ENCODE measurements at regions not wholly inside any gene's neighbourhood (a gene's known extent, or its start where the extent isn't known, plus 50 kb on each side); places are given as distances from the start of the nearest gene placed in this dataset.

- Histone ChIP-seq H3K27me3 (ENCODE audit: low read depth) (no peaks in the 10 kb centered on the region), H3K4me1 (no peaks in the 10 kb centered on the region), H3K27ac (replicated peaks) (no peak overlapping the region), H3K4me3 (no peak overlapping the region), H3K36me3 (no peaks in the 10 kb centered on the region), H3K9me3 (replicated peaks) (no peaks in the 10 kb centered on the region)
- intact Hi-C loops (cut with micrococcal nuclease): no loop called here
- no peak for TF ChIP-seq CTCF (IDR thresholded peaks at IDR 0.05; ENCODE audit: borderline replicate concordance)
- no peak for DNase-seq
Measured at GRCh38 chrX:3192835-3193234, 151.6 kb downstream of the ARSF start.

- intact Hi-C loops (cut with micrococcal nuclease): no loop called here
- DNase-seq: no peak
- H3K4me1 ChIP-seq: no peaks in the 10 kb centered on the region
- no peak overlapping the region for H3K27ac ChIP-seq (replicated peaks)
- H3K4me3 ChIP-seq: no peak overlapping the region
- no peaks in the 10 kb centered on the region for H3K27me3 ChIP-seq (ENCODE audit: low read depth)
- H3K9me3 ChIP-seq (replicated peaks): no peaks in the 10 kb centered on the region
- no peaks in the 10 kb centered on the region for H3K36me3 ChIP-seq
- no peak for TF ChIP-seq CTCF (IDR thresholded peaks at IDR 0.05; ENCODE audit: borderline replicate concordance)
Measured at GRCh38 chrX:3191796-3192195, 150.5 kb downstream of the ARSF start.

DNA sequence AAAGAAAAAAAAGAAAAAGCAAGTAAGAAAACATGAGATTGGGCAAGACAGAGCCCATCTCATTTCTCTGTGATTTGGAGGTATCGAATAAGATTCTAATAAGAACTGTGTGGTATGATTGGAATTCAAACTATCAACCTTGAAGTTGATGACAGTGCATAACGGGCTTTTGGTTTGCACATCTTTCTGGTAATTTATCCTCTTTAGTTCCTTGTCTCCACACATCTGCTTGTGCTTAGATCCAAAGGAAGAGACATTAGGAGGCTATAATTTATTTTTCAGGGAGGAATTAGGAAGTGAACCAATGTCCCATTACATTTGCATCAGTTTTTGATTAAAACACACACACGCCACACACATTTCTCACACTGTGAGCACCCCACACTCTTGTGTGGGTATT is 149.9 kb downstream of the ARSF start:
- no peak for DNase-seq
- no peaks in the 10 kb centered on the region for H3K9me3 ChIP-seq (replicated peaks)
- no peaks in the 10 kb centered on the region for H3K36me3 ChIP-seq
- no peaks in the 10 kb centered on the region for H3K27me3 ChIP-seq (ENCODE audit: low read depth)
- no peak overlapping the region for H3K4me3 ChIP-seq
- no peaks in the 10 kb centered on the region for H3K4me1 ChIP-seq
- TF ChIP-seq CTCF (IDR thresholded peaks at IDR 0.05; ENCODE audit: borderline replicate concordance): no peak
- intact Hi-C loops (cut with micrococcal nuclease): no loop called here
- H3K27ac ChIP-seq (replicated peaks): no peak overlapping the region

DNA sequence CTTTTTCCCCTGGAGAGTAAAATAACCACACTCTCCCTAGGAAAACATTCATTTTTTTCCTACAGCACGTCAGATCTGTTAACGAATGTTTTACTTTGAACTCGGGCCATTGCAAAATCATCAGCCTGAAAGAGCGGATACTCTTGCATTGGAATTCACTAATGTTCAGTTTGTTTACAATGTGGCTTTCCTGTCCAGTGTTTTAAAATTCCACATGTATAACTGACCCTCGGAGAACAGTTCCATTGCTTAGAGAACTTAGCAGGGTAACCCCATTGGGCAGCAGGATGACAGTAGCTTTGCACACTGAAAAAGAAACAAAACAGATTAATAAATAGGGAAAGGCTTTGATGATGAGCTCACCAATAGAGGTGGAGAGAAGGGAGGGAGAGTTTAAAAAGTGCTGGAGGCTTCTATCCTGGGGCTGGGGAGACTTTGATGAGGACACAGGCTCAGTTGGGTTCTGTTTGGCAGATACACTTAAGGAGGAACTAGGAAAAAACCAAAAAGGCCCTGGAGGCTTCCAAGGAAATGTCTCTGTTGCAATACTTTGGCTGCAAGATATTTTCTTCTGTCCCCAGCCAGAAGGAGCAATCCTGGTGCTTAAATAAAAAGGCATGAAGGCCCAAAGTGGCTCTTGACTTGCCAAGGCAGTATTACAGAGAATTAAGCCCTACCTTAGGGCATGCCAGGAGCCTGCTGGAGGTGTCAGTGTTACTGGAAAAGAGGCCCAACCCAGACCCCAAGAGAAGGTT is 143.1 kb downstream of the ARSF start:
- Histone ChIP-seq H3K4me1 (no peaks in the 10 kb centered on the region), H3K27me3 (ENCODE audit: low read depth) (no peaks in the 10 kb centered on the region), H3K9me3 (replicated peaks) (no peaks in the 10 kb centered on the region), H3K36me3 (no peaks in the 10 kb centered on the region), H3K4me3 (no peak overlapping the region), H3K27ac (replicated peaks) (peak overlapping the region; percentile 60)
- TF ChIP-seq CTCF (IDR thresholded peaks at IDR 0.05; ENCODE audit: borderline replicate concordance): no peak
- DNase-seq: no peak
- intact Hi-C loops (cut with micrococcal nuclease): no loop called here

- H3K27me3 ChIP-seq (ENCODE audit: low read depth): no peaks in the 10 kb centered on the region
- TF ChIP-seq CTCF (IDR thresholded peaks at IDR 0.05; ENCODE audit: borderline replicate concordance): no peak
- H3K4me3 ChIP-seq: no peak overlapping the region
- intact Hi-C loops (cut with micrococcal nuclease): no loop called here
- no peak overlapping the region for H3K27ac ChIP-seq (replicated peaks)
- no peaks in the 10 kb centered on the region for H3K4me1 ChIP-seq
- no peaks in the 10 kb centered on the region for H3K36me3 ChIP-seq
- DNase-seq: no peak
- no peaks in the 10 kb centered on the region for H3K9me3 ChIP-seq (replicated peaks)
Measured at GRCh38 chrX:3181846-3182245, 140.6 kb downstream of the ARSF start.

Data from left ventricle myocardium inferior (tissue), 1 donor.